HL-60/S4 (cell line): ENCODE measurements at regions not wholly inside any gene's neighbourhood (a gene's known extent, or its start where the extent isn't known, plus 50 kb on each side); places are given as distances from the start of the nearest gene placed in this dataset.

ENCODE experiments used
- in situ Hi-C: fragments of 300-500 bp; cut with MboI; formaldehyde crosslinking; loops from 2 replicates; pipeline ENCODE4 v1.14.3; 2022; ENCODE audit warnings: low sequenced_read_pairs

GRCh38 chr17:68812876-68813584 lies 142.2 kb downstream of the ABCA8 start:
- in situ Hi-C loops, result no loop called here

- in situ Hi-C loops, result no loop called here
These were observed 146.0 kb downstream of the ABCA8 start for GRCh38 chr17:68809148-68809547.

GRCh38 chr17:68807998-68808772 lies 147.0 kb downstream of the ABCA8 start:
- in situ Hi-C loops, result no loop called here

- in situ Hi-C loops, result no loop called here
These were observed 149.6 kb downstream of the ABCA8 start for GRCh38 chr17:68805609-68806008.

GRCh38 chr17:68804777-68805520 lies 150.2 kb downstream of the ABCA8 start:
- in situ Hi-C loops, result no loop called here

- in situ Hi-C loops, result no loop called here
These were observed 151.8 kb downstream of the ABCA8 start for GRCh38 chr17:68803164-68803929.

- in situ Hi-C loops, result no loop called here
These were observed 153.6 kb downstream of the ABCA8 start for GRCh38 chr17:68801335-68802247.

- in situ Hi-C loops, result no loop called here
These were observed 154.4 kb downstream of the ABCA8 start for GRCh38 chr17:68800751-68801150.

- in situ Hi-C loops, result loop anchor here (25.0 kb wide), 1 partner anchor 167 kb away; the partner anchor contains the start of gene ABCA8
These were observed 160.4 kb downstream of the ABCA8 start for GRCh38 chr17:68794636-68795434.

GRCh38 chr17:68792873-68793272 lies 162.3 kb downstream of the ABCA8 start:
- in situ Hi-C loops, result loop anchor here (25.0 kb wide), 1 partner anchor 169 kb away; the partner anchor contains the start of gene ABCA8

- in situ Hi-C loops, result loop anchor here (25.0 kb wide), 1 partner anchor 170 kb away; the partner anchor contains the start of gene ABCA8
These were observed 163.0 kb downstream of the ABCA8 start for GRCh38 chr17:68792042-68792685.

- in situ Hi-C loops, result loop anchor here (25.0 kb wide), 1 partner anchor 171 kb away; the partner anchor contains the start of gene ABCA8
These were observed 164.3 kb downstream of the ABCA8 start for GRCh38 chr17:68790931-68791330.

GRCh38 chr17:68790492-68790891 lies 164.7 kb downstream of the ABCA8 start:
- in situ Hi-C loops, result loop anchor here (25.0 kb wide), 1 partner anchor 172 kb away; the partner anchor contains the start of gene ABCA8

- in situ Hi-C loops, result loop anchor here (25.0 kb wide), 1 partner anchor 173 kb away; the partner anchor contains the start of gene ABCA8
These were observed 165.8 kb downstream of the ABCA8 start for GRCh38 chr17:68789203-68789962.

GRCh38 chr17:68785565-68786486 lies 169.4 kb downstream of the ABCA8 start:
- in situ Hi-C loops, result loop anchor here (25.0 kb wide), 1 partner anchor 176 kb away; the partner anchor contains the start of gene ABCA8

- in situ Hi-C loops, result loop anchor here (25.0 kb wide), 1 partner anchor 178 kb away; the partner anchor contains the start of gene ABCA8
These were observed 170.8 kb downstream of the ABCA8 start for GRCh38 chr17:68784431-68784830.
